Nephron (organoid): ENCODE measurements at regions not wholly inside any gene's neighbourhood (a gene's known extent, or its start where the extent isn't known, plus 50 kb on each side); places are given as distances from the start of the nearest gene placed in this dataset.

Experiments
- H3K27ac Mint-ChIP-seq, 3 experiments: 2 replicates each; pipeline ENCODE4 v1.8.0; 2020; ENCODE audit warnings: mixed read lengths in 3 of 3, mild to moderate bottlenecking in 2 of 3, moderate library complexity in 1 of 3
- H3K27me3 Mint-ChIP-seq: 2 replicates; pipeline ENCODE4 v1.8.0; 2021; ENCODE audit warnings: low read depth, mild to moderate bottlenecking, moderate library complexity, mixed read lengths
- H3K36me3 Mint-ChIP-seq: 2 replicates; pipeline ENCODE4 v1.8.0; 2020; ENCODE audit warnings: low read depth, mixed read lengths
- H3K4me1 Mint-ChIP-seq: 2 replicates; pipeline ENCODE4 v1.8.0; 2020; ENCODE audit warnings: mixed read lengths
- H3K4me3 Mint-ChIP-seq, 3 experiments: 2 replicates each; pipeline ENCODE4 v1.8.0; 2020; ENCODE audit warnings: mild to moderate bottlenecking in 3 of 3, mixed read lengths in 3 of 3, moderate library complexity in 2 of 3
- H3K9me3 Mint-ChIP-seq: 2 replicates; pipeline ENCODE4 v1.8.0; 2020; ENCODE audit warnings: mixed read lengths
- TF ChIP-seq, protein P1 (sequence below), 3 experiments: fragments of 200-600 bp; sonication (generic); IDR thresholded peaks; one replicate each; pipeline ENCODE4 v1.5.0; 2021; ENCODE audit warnings: antibody characterized with exemption in 3 of 3; ENCODE audit not compliant: unreplicated experiment in 3 of 3

DNA sequence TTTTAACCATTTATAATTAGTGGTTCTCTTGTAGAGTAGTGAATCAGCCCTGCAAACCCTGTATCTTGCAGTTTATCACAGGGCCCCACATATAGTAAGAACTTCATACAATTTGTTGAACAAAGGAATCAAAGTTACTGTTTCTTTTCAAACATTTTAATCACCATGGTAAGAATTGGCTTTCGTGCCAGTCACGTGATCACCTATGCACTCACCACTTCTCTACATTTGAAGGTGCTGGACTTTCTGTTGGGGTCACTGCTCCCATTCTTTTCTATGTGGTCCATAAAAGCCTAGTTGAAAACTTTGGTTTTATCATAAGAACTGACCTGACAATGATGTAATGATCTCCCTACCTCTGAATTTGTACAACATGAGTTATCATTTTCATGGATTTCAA, 426.4 kb upstream of the CPEB2 start:
- no peak overlapping the region for H3K4me3 Mint-ChIP-seq
- H3K27ac Mint-ChIP-seq: no peak overlapping the region
- no peaks in the 10 kb centered on the region for H3K4me1 Mint-ChIP-seq
- TF ChIP-seq, protein P1, sequence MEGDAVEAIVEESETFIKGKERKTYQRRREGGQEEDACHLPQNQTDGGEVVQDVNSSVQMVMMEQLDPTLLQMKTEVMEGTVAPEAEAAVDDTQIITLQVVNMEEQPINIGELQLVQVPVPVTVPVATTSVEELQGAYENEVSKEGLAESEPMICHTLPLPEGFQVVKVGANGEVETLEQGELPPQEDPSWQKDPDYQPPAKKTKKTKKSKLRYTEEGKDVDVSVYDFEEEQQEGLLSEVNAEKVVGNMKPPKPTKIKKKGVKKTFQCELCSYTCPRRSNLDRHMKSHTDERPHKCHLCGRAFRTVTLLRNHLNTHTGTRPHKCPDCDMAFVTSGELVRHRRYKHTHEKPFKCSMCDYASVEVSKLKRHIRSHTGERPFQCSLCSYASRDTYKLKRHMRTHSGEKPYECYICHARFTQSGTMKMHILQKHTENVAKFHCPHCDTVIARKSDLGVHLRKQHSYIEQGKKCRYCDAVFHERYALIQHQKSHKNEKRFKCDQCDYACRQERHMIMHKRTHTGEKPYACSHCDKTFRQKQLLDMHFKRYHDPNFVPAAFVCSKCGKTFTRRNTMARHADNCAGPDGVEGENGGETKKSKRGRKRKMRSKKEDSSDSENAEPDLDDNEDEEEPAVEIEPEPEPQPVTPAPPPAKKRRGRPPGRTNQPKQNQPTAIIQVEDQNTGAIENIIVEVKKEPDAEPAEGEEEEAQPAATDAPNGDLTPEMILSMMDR (IDR thresholded peaks at IDR 0.05; ENCODE audit: unreplicated experiment in 3 of 3): no peak
- no peaks in the 10 kb centered on the region for H3K27me3 Mint-ChIP-seq
- no peaks in the 10 kb centered on the region for H3K36me3 Mint-ChIP-seq
- no peaks in the 10 kb centered on the region for H3K9me3 Mint-ChIP-seq

DNA sequence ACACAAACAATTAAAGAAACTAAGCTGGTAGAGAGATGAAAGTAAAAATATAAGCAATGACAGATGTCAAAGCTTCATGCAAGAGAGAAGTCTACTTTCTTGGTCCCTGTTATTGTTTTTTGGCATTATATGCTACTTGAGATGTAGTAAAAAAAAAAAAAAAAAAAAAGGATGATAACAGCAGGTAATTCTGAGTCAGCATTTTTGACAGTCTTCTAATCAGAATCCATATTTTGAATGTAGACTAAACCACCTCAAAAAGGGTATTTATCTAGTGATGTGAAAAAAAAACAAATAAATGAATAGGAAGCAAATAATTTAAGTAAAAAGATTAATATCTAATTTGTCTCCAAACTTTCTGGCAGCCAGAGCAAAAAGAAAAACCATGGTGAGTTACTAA, 422.2 kb upstream of the CPEB2 start:
- Mint-ChIP-seq H3K36me3 (no peaks in the 10 kb centered on the region), H3K27ac (no peak overlapping the region), H3K4me3 (no peak overlapping the region), H3K27me3 (no peaks in the 10 kb centered on the region), H3K4me1 (no peaks in the 10 kb centered on the region), H3K9me3 (no peaks in the 10 kb centered on the region)
- TF ChIP-seq, protein P1 (IDR thresholded peaks at IDR 0.05; ENCODE audit: unreplicated experiment in 3 of 3): no peak

DNA sequence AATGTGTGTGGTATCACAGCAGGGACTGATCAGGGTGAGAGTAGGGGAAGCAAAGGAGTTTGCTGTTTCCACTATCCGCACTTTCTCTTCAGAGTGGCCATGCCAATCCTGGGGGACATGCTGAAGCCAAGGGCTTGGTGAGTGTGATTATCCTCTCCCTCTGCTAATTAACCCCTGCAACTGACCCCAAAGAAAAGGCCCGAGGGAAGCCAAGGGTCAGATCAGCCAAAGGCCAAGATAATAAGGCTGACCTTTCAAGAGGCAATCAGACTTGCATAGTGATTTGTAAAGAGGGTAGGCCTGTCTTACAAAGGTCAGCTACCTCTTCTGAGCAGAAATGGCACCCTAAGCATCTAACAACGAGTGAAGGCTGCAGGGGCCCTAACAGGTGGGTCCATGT, 420.5 kb upstream of the CPEB2 start:
- no peaks in the 10 kb centered on the region for H3K36me3 Mint-ChIP-seq
- no peaks in the 10 kb centered on the region for H3K4me1 Mint-ChIP-seq
- no peak overlapping the region for H3K4me3 Mint-ChIP-seq
- H3K9me3 Mint-ChIP-seq: no peaks in the 10 kb centered on the region
- TF ChIP-seq, protein P1 (IDR thresholded peaks at IDR 0.05; ENCODE audit: unreplicated experiment in 3 of 3): no peak
- H3K27ac Mint-ChIP-seq: no peak overlapping the region
- H3K27me3 Mint-ChIP-seq: no peaks in the 10 kb centered on the region

DNA sequence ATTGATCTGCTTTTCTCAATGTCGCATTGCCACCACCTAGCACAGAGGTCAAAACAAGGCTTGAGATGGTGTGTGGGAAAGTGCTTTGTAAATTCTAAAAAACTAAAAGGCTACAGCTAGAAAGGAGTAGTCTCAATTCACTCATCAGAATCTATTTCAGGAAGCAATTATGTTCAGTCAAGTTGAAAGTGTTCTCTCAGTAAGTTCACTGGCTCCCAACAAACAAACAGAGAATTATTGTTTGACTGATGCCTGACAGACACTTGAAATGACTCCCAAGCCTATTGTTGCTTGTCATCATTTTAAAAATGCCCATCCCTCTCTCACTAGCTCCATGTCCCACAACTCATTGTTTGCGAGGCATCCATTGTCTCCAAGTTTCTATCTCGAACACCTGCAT, 419.6 kb upstream of the CPEB2 start:
- Mint-ChIP-seq H3K27me3 (no peaks in the 10 kb centered on the region), H3K9me3 (no peaks in the 10 kb centered on the region), H3K36me3 (no peaks in the 10 kb centered on the region), H3K27ac (no peak overlapping the region), H3K4me3 (no peak overlapping the region), H3K4me1 (no peaks in the 10 kb centered on the region)
- TF ChIP-seq, protein P1 (IDR thresholded peaks at IDR 0.05; ENCODE audit: unreplicated experiment in 3 of 3): no peak

DNA sequence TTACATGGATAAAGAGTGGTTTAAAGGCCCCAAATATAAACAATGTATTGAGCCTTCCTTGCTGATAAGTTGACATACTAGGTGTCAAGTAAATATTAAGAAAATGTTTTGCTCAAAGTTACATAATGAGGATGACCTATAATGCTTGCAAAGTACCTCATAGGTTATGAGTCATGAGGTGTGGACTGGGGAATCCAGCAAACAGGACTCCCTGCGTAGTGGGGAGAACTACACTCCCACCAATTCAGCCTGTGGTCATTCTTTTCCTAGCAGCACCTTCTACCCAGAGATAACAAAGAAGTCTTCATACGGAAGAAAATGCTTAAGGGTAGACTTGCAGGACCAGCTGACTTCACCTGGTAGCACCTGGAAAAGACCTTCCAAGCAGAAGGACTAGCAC, 418.9 kb upstream of the CPEB2 start:
- H3K4me3 Mint-ChIP-seq: no peak overlapping the region
- no peaks in the 10 kb centered on the region for H3K36me3 Mint-ChIP-seq
- H3K27me3 Mint-ChIP-seq: no peaks in the 10 kb centered on the region

DNA sequence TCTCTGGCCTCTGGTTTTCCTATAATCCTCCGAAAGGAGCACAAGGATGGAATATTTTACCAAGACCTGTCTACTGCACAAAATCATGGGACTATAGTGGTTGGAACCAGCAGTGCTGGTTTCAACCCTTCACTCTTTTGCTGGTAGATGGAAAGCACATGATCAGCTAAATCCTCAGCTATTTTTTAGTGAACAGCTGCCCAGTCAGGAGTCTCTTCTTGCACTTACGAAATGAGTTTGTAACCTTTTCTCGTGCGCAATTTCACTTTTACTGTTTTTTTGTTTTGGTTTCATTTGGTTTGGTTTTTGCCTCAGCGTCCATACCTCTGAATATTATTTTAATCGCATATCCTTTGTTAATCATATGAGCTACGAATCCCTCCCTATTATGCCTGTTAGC, 418.5 kb upstream of the CPEB2 start:
- Mint-ChIP-seq H3K4me1 (no peaks in the 10 kb centered on the region), H3K4me3 (no peak overlapping the region), H3K9me3 (no peaks in the 10 kb centered on the region), H3K27me3 (no peaks in the 10 kb centered on the region), H3K27ac (no peak overlapping the region), H3K36me3 (no peaks in the 10 kb centered on the region)
- TF ChIP-seq, protein P1 (IDR thresholded peaks at IDR 0.05; ENCODE audit: unreplicated experiment in 3 of 3): no peak

More for the DNA sequence above, 418.9 kb upstream of the CPEB2 start:
- TF ChIP-seq, protein P1 (IDR thresholded peaks at IDR 0.05; ENCODE audit: unreplicated experiment in 3 of 3): no peak
- H3K27ac Mint-ChIP-seq: no peak overlapping the region
- no peaks in the 10 kb centered on the region for H3K9me3 Mint-ChIP-seq
- H3K4me1 Mint-ChIP-seq: no peaks in the 10 kb centered on the region
